C1 segment of cervical spinal cord (tissue), 14 donors: ENCODE measurements at regions not wholly inside any gene's neighbourhood (a gene's known extent, or its start where the extent isn't known, plus 50 kb on each side); places are given as distances from the start of the nearest gene placed in this dataset.
"Not testable (repeated sequence)": the region's sequence is repeated elsewhere in the genome, so short reads cannot be mapped to it uniquely, and the experiment has no call there.

Experiments used
- DNase-seq, 14 donors: peaks; one replicate each; lab custom pipeline; 2025; lab: John Stamatoyannopoulos, UW

DNA sequence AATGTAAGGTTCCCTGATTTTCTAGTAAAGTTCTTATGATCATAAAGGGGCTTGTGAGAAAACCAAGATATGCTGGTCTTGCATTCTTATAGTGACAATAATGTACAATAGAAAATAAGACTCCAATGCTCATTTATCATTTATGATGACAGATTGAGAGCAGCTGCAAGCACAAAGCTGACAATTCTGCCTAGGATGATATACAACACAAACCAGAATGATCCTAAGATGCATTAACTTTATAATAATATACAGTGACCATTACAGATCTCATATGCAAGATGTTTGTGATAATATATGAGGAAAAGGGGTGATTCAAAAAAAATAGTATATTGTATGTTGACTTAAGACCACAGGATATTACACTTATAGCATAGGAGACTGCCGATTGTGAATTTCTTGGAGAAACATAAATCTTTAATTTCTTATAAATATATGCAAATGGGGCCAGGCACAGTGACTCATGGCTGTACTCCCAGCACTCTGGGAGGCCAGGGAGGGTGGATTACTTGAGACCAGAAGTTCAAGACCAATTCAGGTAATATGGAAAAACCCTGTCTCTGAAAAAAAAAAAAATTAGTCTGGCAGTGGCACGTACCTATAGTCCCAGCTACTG is 387.0 kb downstream of the ZBBX start:
- DNase-seq: no peak

DNA sequence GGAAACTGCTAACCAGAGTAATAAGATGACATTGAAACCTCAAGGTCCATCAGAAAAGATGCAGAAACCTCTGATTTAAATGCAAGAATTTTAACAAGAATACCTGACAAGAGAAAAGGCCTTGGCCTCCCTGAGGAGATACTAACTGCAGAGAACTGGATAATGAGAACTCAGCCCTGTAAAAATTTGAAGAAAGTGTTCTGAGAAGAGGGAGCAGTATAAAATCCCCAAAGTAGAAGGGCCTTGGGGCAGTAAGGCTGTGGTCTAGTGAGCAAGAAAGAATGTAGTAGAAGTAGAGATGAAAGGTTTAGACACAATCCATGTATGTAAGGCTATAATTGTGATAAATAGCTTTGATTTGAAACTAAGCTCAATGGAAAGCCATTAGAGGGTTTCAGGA is 394.1 kb downstream of the ZBBX start:
- no peak for DNase-seq

DNA sequence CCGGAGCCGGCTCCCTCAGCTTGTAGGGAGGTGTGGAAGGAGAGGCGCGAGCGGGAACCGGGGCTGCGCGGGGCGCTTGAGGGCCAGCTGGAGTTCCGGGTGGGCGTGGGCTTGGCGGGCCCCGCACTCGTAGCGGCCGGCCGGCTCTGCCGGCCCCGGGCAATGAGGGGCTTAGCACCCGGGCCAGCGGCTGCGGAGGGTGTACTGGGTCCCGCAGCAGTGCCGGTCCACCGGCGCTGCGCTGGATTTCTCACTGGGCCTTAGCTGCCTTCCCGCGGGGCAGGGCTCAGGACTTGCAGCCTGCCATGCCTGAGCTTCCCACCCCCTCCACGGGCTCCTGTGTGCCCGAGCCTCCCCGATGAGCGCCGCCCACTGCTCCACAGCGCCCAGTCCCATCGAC is 404.3 kb downstream of the ZBBX start:
- not testable (repeated sequence) for DNase-seq

DNA sequence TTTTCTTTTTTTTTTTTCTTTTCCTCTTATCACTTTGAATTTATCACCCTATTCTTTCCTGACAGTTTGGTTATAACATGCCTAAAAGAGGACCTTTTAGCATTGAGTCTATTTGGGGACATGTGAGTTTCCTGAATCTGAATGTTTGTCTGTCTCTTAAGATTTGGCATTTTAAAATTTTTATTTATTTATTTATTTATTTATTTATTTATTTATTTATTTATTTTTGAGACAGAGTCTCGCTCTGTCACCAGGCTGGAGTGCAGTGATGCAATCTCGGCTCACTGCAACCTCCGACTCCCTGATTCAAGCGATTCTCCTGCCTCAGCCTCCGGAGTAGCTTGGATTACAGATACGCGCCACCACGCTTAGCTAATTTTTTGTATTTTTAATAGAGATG is 412.4 kb downstream of the ZBBX start:
- DNase-seq: not testable (repeated sequence)

DNA sequence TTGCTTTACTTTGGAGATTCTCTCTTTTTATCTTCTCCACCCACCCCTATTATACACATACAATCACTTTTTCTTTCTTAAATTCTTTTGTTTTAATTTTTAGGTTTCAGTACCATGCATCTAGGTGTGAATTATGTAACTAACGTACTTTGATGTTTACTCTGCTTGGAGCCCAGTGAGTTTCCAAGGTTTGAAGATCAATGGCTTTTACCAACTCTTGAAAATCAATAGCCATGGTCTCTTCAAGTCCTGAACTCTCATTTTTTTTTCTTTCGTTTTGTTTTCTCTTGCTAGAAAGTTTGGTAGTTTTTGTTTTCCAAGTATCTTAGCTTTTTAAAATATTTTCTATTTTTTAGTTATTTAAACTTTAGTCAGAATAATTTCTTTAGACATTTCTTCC is 417.2 kb downstream of the ZBBX start:
- no peak for DNase-seq

DNA sequence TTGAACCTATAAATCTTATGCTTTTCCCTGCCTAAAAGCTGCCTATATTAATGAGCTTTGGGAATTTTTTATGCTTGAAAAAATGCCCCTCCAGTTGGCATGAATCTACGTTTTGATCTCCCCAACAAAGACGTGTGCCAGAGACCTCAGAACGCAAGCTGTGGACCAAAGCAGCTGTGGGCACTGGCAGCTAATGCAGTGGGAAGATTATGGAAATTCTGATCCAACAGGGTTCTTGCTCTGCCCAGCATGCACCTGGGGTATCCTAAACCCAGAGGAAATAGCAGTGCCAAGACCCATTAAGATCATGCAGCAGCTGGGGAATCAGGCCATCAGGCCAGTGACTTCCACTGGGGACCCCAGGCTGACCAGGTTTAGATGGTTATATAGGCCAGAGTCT is 423.0 kb downstream of the ZBBX start:
- no peak for DNase-seq

DNA sequence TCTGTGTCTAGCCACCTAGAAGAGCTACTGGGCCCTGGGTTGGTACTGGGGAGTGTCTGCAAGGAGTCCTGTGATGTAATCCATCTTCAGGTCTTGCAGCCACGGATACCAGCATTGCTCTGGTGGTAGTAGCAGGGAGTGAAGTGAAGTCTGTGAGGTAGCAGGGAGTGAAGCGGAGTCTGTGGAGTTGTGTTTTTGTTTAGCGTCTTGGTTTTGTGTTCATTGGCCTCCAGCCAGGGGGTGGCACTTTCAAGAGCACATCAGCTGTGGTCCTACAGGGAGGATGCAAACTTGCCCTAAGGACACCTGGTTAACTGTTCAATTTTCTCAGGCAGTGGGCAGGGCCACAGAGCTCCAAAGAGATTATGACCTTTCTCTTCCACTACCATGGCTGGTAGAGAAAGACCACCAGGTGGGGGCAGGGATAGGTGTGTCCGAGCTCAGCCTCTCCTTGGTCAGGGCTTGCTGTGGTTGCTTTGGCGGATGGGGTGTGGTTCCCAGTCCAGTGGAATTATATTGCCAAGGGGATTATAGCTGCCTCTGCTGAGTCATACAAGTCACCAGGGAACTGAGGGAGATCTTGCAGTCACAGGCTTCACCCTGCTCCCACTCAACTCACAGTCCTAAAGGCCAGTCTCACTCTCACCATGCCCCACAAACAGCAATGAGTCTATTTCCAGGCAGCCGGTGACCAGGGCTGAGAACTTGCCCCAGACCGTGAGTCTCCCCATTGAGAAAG is 424.7 kb downstream of the ZBBX start:
- no peak for DNase-seq

DNA sequence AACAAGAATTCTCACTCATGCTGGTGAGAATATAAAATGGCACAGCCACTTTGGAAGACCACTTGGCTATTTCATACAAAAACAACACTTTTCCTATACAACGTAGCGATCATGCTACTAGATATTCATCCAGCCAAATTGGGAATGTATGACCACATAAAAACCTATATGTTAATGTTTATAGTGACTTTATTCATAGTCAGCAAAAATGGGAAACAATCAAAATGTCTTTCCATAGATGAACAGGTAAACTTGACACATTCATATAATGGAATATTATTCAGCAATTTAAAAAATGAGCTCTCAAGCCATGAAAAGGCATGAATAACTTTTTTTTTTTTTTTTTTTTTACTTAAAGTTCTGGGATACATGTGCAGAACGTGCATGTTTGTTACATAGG is 445.2 kb downstream of the ZBBX start:
- DNase-seq: no peak

DNA sequence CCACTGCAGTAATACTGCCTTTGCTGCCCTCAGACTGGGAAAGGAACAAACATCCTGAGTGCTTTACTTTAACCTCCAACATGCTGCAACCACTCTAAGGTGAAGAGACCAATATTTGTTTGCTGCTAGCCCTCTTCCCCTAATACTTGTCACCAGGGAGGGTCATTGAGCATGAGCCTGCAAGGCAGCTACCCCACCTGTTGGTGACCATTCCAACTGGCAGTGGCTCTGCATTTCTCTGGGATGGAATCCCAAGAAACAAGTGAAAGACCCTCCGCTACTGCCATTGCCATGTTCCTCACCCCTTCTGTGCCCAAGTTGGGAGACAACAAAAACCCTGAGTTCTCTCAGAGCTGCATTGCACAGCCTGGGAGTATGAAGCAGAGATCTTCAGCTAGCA is 462.7 kb downstream of the ZBBX start:
- no peak for DNase-seq

DNA sequence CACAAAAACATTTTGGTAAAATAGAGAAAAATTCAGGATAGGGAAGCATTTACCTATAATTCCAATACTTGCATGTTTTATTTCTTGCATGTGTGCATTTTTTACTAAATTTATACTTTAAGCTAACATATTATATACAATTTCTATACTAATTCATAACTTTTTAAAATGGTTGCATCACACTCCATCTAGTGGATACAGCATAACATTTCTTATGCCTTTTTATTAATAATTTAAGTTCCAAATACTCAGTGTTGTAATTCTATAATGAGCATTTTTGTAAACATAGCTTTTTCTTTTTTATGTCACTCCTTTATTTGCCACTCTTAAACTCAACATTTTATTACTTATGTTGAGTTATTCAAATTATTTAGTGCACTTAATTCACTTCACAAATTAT is 477.7 kb downstream of the ZBBX start:
- no peak for DNase-seq

DNA sequence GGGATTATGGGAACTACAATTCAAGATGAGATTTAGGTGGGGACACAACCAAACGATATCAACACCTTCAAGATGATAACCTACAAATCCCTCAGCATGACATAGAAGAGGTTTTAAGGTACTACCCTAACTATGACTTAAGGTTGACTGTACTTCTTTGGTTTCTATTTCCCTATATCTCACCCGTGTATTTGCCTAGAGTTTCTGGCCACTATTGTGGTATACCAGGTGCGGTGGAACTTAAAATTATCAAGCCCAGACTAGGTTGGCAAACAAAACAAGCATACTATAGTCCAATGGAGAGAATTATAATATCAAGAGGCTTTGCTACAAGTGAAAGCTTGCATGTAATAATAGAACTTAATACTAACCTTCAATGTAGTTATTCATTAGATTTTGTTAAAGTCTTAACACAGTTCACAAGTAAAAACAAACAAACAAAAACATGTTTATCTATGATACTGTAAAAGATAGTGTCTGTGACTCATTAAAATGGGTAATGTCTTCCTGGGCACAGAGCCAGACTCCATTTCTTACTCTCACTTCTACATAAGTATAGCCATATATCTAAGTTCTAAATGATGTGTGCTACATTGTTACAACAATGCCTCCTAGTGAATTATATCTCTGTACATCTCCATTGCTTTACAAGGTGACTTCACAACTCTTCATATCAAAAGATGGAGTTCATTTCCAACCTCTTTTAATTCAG is 479.1 kb downstream of the ZBBX start:
- no peak for DNase-seq

DNA sequence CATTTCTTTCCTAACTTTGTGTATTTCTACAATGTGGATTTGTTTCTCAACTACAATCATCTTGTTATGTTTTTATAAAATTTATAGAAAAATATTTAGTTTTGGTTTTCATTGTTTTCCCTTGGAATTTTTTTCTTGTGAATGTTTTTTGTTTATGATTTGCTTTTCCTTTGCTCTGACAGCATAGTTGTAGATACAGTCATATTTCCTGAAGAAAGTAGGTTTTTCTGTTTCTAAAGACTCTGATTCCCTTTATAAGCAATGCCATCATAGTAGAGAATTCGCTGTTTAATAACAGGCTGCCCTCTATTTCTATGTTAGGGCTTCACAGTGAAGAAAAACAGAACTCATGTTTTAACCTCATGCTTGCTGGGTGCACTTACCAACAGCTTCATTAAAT is 482.3 kb downstream of the ZBBX start:
- no peak for DNase-seq

DNA sequence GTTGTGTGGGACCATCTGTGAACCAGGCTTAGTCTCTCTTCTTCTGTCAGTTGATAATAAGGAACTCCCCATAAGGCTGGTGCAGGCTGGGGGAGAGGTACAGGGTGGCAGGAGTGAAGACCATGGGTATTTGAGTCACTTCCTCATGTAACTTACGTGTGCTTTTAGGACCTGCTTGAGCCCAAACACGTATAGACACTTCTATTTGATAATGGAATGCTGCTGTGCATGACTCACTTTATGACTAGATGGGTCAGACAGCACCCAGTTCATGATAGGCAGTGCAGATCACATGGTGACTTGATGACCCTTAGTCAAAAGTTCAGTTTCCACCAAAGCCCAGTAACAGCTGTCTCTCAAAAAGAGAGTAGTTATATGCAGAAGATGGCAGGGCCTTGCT is 490.9 kb downstream of the ZBBX start:
- no peak for DNase-seq

DNA sequence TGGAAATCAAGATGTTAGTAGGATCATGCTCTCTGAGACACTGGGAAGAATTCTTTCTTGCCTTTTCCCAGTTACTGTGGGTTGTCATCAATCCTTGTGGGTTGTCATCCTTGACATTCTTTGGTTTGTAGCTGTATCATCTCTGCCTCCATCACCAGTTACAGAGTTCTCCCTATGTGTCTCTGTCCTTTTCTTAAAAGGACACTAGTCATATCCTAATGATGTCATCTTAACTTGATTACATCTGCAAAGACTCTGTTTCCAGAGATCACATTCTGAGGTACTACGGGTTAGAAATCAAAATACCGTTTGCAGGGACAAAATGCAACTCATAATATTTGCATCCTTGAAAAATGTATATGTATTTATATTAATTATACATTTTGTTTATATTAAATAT is 500.4 kb downstream of the ZBBX start:
- no peak for DNase-seq

DNA sequence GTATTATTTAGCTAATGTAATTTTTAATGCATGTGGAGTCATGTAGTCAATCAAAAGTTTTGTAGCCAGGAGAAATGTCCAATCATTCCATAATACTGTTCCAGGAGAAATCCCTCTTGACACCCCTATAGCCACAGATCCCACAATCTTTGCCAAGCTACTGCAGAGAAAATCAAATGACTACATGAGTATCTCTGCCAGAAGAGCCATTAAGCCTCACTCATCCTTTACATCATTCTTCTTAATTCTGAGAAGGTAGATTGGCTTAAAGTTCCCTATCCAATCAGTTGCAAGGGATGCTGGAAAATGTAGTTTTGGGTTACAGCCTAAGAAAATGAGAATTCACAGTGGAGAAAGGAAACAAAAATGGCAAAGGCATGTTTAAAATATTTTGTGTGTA is 502.1 kb downstream of the ZBBX start:
- no peak for DNase-seq

DNA sequence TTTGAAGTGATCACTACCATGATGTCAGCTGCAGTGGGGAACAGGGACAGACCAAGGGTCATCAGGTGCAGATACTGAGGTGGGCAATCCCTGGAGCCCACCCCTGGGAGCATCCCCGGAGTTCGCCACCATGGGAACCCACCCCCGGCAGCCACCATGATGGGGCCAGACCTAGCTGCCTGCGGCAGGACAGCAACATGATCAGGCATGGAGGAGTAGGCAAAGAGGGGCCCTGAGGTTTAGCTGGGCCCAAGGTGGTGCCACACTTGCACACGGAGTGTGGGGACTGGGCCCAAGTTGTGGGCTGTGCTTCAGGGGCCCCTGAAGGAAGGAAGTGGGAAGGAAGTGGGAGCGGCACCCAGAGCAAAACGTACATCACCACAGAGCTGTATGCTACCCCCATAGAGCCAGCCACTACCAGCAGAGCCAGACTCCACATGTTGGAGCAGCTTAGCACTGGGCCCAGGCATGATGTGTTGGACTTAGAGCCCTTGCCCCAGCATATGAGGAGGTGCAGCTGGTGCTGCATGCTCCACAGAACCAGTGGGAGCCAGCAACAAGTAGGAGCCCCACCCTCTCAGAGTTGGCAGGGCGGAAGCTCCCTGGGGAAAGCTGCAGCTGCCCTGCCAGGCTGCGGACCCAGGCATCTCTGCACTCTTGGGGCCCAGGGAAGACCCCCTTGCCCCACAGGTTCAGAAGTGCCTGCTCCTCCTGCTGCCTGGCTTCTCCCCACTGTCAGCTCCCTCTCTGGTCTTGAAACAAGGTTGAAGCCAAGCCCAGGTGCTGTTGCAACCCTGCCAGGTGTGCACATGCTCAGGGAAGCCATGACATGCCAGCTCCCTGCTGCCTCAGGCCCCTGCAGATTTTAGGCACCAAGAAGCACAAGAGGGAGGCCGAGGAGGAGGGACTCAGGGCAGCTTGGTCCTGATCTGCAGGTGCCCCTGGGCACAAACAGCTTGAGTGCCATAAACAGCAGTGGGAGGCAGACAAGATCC is 515.3 kb downstream of the ZBBX start:
- no peak for DNase-seq

DNA sequence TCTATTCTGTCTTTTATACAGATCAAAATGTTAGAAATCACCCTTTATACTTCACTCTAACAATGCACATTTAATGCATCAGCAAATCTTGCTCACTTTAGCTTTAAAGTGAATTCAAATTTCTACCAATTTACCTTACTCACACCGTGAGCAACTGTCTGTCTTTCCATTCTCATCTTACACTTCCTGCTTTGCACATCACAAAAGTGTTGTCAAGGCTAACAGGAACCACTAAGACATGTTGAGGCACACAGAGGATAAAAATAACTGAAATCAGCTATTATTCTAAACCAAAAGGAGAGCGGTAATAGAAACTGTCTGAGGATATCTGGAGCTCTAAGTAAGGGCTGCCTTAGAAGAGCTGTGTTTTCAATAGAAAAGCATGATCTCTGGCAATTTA is 519.9 kb downstream of the ZBBX start:
- no peak for DNase-seq

DNA sequence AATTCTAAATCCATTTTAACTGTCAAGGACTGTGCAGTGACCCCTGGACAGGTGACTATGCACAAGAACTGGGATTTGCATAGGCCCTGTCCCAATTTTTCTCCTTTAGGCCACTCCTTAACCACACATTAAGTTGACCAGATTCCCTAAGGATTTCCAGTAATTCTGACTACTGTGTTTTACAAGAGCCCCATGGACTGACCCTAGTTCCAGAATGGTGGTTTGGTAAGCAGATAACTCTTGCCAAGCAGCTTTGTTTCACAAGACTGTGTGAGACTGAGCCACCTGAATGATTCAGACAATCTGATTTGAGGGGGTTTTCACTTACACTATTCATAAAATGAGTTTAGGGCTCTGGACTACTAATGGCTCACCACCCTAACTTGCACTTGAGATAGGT is 535.8 kb downstream of the ZBBX start:
- no peak for DNase-seq

DNA sequence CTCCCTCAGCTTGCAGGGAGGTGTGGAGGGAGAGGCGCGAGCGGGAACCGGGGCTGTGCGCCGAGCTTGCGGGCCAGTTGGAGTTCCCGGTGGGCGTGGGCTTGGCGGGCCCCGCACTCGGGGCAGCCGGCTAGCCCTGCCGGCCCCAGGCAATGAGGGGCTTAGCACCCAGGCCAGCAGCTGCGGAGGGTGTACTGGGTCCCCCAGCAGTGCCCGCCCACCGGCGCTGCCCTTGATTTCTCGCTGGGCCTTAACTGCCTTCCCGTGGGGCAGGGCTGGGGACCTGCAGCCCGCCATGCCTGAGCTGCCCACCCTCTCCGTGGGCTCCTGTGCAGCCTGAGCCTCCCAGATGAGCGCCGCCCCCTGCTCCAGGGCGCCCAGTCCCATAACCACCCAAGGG is 537.3 kb downstream of the ZBBX start:
- not testable (repeated sequence) for DNase-seq

DNA sequence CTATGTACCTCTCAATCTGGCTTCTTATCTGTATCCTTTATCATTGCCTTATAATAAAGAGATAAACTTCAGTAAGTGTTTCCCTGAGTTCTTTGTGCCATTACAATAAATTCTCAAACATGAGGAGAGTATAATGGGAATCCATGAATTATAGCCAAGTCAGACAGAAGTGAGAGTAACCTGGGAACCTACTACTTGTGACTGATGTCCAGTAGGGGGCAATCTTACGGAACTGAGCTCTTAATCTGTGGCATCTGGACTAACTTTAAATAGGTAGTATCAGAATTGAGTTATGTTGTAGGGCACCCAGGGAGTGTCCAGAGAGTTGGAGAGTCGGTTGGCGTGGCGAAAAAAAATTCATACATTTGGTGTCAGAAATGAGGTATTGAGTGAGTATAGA is 542.6 kb downstream of the ZBBX start:
- no peak for DNase-seq

DNA sequence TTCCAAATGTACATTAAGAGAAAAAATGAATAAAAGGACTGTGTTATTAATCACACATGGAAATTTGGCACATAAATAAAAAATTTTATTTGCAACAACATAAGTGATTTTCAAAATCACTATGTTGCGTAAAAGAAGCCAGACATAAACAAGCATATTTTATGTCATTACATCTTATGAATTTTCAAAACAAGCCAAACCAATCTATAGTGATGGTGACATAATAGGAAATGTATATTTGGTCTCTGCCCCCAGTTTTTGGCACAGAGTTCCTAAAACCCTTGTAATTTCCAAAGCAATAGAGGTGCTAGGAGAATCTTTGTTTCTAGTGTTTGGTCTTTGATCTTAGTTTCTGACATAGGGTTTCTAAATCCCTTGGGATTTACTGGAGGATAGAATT is 543.3 kb downstream of the ZBBX start:
- no peak for DNase-seq

DNA sequence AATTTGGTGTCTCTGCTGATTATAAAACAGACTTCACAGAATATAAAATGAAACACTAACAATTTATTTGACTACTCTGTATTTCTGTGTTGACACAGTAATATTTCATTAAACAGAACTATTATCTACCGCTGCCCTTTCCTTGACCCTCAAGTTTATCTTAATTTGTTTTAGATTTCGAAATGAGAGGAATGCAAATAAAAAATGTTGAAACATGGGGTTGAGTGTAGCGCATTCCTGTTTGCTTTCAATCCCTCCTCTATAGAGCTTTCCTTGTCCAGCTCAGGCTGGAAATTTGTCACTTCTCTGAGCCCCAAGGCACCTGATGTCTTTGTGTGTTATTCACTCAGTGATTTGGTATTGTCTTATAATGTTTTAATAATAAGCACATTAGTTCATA is 550.2 kb downstream of the ZBBX start:
- no peak for DNase-seq
